Ascending aorta (tissue), 2 donors: ENCODE measurements at regions not wholly inside any gene's neighbourhood (a gene's known extent, or its start where the extent isn't known, plus 50 kb on each side); places are given as distances from the start of the nearest gene placed in this dataset.

ENCODE experiments used
- DNase-seq, 2 donors: peaks; one replicate each; pipeline ENCODE4 v3.0.0-alpha.2; 2019; ENCODE audit warnings: low spot score in 2 of 2
- H3K27ac ChIP-seq, 2 donors: fragments of 200-600 bp; sonication (generic); one replicate each; pipeline ENCODE4 v1.5.1; 2016 to 2017; ENCODE audit warnings: mild to moderate bottlenecking in 1 of 2
- H3K27me3 ChIP-seq: fragments of 200-600 bp; sonication (generic); one replicate; pipeline ENCODE4 v1.5.1; 2017
- H3K36me3 ChIP-seq, 2 donors: fragments of 200-600 bp; sonication (generic); one replicate each; pipeline ENCODE4 v1.5.1; 2016
- H3K4me1 ChIP-seq, 2 donors: fragments of 200-600 bp; sonication (generic); one replicate each; pipeline ENCODE4 v1.5.1; 2016 to 2017; ENCODE audit warnings: mild to moderate bottlenecking in 1 of 2
- H3K4me3 ChIP-seq, 2 donors: fragments of 200-600 bp; sonication (generic); one replicate each; pipeline ENCODE4 v1.5.1; 2016 to 2017; ENCODE audit warnings: mild to moderate bottlenecking in 1 of 2
- H3K9me3 ChIP-seq, 2 donors: fragments of 200-600 bp; sonication (generic); one replicate each; pipeline ENCODE4 v1.5.1; 2016
- intact Hi-C: fragments of 100-400 bp; cut with DNase I; formaldehyde crosslinking; loops from one replicate; pipeline ENCODE4 v1.15.1; 2023
- TF ChIP-seq, protein P1 (sequence below), 3 experiments: fragments of 200-600 bp in 2 of 3; fragments of 450-650 bp in 1 of 3; sonication (generic) in 2 of 3; IDR thresholded peaks; one replicate each; pipeline ENCODE4 v1.5.1; 2016 to 2019; ENCODE audit warnings: antibody characterized with exemption in 3 of 3, mild to moderate bottlenecking in 1 of 3, moderate library complexity in 1 of 3

DNA sequence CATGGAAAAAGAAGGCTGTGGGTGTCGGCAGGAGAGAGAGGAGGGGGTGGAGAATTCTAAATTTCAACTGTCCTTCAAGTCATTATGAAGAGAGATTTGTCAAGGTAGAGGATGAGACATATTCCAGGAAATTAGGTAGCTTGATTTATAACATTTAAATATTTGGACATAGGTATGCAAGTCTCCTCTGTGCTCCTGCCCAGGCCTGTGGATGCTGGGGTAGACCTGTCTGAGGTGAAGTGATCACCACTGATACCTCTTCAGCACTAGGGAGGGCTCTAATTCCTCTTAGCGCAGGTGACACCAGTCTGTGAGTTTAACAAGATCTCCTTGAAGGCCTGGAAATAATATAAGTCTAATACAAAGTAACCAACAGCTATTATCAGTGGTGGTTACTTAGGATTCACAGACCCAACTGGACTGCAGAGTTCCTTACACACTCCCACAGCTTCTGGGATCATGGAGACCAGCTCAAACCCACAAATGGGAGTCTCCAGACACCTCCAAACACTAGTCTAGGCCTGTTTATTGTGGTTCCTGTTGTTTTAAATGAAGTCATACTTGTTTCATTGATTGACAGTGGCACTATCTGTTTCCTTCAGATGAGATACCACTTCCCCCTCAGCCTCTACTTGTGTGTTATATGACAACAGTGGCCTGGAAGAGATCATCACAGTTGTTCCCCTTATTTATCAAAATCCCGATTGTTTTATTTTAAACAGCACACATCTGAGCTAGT lies 104.1 kb upstream of the ITPRID2 start:
- no peak for DNase-seq
- no peak overlapping the region for H3K4me3 ChIP-seq
- H3K9me3 ChIP-seq, result no peaks in the 10 kb centered on the region
- no peak overlapping the region for H3K27ac ChIP-seq
- intact Hi-C loops, result no loop called here
- H3K36me3 ChIP-seq, result no peaks in the 10 kb centered on the region
- H3K4me1 ChIP-seq, result no peaks in the 10 kb centered on the region
- TF ChIP-seq, protein P1, sequence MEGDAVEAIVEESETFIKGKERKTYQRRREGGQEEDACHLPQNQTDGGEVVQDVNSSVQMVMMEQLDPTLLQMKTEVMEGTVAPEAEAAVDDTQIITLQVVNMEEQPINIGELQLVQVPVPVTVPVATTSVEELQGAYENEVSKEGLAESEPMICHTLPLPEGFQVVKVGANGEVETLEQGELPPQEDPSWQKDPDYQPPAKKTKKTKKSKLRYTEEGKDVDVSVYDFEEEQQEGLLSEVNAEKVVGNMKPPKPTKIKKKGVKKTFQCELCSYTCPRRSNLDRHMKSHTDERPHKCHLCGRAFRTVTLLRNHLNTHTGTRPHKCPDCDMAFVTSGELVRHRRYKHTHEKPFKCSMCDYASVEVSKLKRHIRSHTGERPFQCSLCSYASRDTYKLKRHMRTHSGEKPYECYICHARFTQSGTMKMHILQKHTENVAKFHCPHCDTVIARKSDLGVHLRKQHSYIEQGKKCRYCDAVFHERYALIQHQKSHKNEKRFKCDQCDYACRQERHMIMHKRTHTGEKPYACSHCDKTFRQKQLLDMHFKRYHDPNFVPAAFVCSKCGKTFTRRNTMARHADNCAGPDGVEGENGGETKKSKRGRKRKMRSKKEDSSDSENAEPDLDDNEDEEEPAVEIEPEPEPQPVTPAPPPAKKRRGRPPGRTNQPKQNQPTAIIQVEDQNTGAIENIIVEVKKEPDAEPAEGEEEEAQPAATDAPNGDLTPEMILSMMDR (IDR thresholded peaks at IDR 0.05), result no peak
- H3K27me3 ChIP-seq, result no peaks in the 10 kb centered on the region

DNA sequence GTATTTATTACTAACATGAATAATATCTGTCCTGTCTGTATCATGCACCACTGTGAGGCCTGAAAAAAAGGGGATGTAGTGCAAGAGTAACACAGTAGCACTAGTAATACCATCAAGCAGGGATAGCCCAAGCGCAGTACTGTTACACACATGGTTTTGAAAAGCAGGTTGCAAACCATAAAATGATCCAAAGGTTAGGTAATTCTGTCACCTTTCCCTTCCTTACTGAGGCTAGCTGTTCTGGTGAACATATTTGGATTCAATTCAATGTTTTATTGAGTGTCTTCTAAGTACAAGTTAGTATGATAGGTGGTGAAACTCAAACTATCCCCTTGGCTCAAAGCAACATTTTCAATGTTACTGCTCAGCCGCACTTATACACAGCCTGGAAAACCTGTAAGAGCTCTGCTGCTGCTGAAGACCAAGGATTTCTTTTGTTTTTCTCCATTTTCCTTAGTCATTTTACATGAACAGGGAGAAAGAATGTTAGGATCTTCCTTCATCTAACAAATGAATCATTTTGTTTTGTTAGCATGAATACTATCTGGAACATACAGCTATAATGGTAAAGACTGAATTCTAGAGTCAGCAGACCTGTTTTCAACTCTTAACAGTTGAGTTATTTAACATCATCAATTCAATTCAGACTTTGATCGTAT lies 102.5 kb upstream of the ITPRID2 start:
- no peak overlapping the region for H3K27ac ChIP-seq
- H3K36me3 ChIP-seq, result no peaks in the 10 kb centered on the region
- no peak for DNase-seq
- TF ChIP-seq, protein P1 (IDR thresholded peaks at IDR 0.05), result no peak
- intact Hi-C loops, result no loop called here
- H3K27me3 ChIP-seq, result no peaks in the 10 kb centered on the region
- H3K9me3 ChIP-seq, result no peaks in the 10 kb centered on the region
- H3K4me1 ChIP-seq, result no peaks in the 10 kb centered on the region
- no peak overlapping the region for H3K4me3 ChIP-seq

DNA sequence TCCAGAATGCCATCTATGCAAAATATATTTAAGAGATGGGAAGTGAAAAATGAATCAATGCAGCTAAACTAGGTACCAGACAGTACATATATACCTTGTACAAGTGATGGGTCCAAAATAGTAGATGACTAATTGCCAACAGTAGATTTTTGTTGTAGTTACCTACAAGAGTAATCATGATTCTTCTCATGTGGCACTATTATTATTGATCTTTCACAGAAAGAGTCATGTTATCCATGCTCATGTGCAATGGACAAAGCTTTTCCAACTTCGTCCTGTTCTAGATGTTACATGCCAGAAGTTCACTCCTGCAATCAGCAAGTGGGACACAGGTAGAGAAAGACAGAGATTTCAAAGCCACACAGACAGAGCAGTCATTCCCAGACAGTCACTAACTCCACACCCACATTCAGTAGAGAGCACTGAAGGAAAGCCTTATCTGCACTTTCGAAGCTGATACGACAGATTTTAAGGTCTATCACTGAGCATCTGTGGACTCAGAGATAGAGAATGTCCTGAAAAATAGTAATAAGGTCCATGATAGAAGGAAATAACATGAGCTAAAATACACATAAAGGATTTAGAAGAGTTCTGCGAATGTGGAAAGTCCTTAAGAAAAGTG lies 101.6 kb upstream of the ITPRID2 start:
- no peak overlapping the region for H3K4me3 ChIP-seq
- TF ChIP-seq, protein P1 (IDR thresholded peaks at IDR 0.05), result no peak

DNA sequence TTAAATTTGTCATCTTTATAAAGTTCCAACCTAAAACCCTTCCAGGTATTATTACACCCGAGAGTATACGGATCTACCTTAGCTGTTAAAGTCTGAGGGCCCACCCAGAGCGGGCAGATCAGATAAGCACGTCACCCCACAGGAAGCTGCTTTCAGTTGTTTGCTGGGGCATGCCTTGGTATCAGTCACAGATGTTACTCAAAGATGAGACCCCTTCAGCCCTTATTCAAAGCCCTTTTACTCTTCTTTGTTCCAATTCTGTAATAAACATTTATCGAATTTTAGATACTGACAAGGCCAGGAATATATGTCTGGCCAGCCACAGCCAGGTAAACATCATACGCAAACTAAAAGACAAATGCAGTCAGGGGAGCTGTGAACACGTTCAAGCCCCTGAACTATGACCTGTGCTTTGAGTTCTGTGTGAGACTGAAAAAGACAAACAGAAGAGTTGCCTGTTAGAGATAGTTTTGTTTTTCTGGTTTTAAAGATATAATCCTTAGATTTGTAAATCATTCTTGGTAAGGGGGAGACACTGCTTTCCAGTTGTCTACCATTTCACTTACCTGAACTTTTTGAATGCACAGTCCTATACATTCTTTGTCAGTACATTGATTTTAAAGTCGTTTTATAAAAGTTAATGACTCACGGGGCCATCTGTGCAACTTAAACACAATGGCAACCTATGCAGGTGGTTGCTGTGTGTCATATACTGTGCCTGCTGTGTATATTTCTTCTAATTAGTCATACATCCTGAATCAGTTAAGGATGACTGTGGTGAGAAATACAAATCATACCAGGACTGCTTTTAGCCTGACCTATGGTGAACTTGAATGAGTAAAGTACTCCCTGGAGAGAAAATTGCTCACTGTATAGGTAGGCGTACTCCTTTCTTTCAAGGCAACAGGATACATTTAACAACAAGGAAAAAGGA lies 100.5 kb upstream of the ITPRID2 start:
- TF ChIP-seq, protein P1 (IDR thresholded peaks at IDR 0.05), result no peak
- Histone ChIP-seq H3K4me1 (no peaks in the 10 kb centered on the region), H3K9me3 (no peaks in the 10 kb centered on the region), H3K4me3 (no peak overlapping the region), H3K27ac (no peak overlapping the region), H3K36me3 (no peaks in the 10 kb centered on the region), H3K27me3 (no peaks in the 10 kb centered on the region)
- DNase-seq, result no peak
- intact Hi-C loops, result no loop called here

More for the DNA sequence above, 101.6 kb upstream of the ITPRID2 start:
- intact Hi-C loops, result no loop called here
- Histone ChIP-seq H3K36me3 (no peaks in the 10 kb centered on the region), H3K4me1 (no peaks in the 10 kb centered on the region), H3K27me3 (no peaks in the 10 kb centered on the region), H3K27ac (no peak overlapping the region), H3K9me3 (no peaks in the 10 kb centered on the region)
- no peak for DNase-seq

DNA sequence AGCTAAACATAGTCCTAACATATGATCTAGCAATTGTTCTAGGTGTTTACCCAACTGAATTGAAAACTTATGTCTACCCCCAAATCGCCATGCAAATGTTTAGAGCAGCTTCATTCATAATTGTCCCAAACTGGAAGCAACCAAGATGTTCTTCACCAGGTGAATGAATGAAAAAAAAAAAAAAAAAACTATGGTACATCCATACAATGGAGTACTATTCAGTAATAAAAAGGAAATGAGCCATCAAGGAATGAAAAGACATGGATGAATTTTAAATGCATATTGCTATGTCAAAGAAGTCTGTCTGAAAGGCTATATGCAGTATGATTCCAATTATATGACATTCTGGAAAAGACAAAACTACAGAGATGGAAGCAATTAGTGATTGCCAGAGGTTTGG lies 98.6 kb upstream of the ITPRID2 start:
- H3K36me3 ChIP-seq, result no peaks in the 10 kb centered on the region
- H3K27ac ChIP-seq, result no peak overlapping the region
- H3K27me3 ChIP-seq, result no peaks in the 10 kb centered on the region
- no peak overlapping the region for H3K4me3 ChIP-seq
- no peak for DNase-seq
- intact Hi-C loops, result no loop called here
- TF ChIP-seq, protein P1 (IDR thresholded peaks at IDR 0.05), result no peak
- no peaks in the 10 kb centered on the region for H3K4me1 ChIP-seq
- no peaks in the 10 kb centered on the region for H3K9me3 ChIP-seq
